Right atrium auricular region (tissue), 2 donors: ENCODE measurements at regions not wholly inside any gene's neighbourhood (a gene's known extent, or its start where the extent isn't known, plus 50 kb on each side); places are given as distances from the start of the nearest gene placed in this dataset.

Source experiments
- DNase-seq: peaks from one replicate; pipeline ENCODE4 v3.0.0-alpha.2; 2019; ENCODE audit warnings: low spot score
- H3K27ac ChIP-seq, 2 donors: fragments of 200-600 bp; sonication (generic); 1 replicate in 1 of 2; 2 replicates in 1 of 2; pipeline ENCODE4 v1.5.1; 2016 to 2019
- H3K27me3 ChIP-seq, 2 donors: fragments of 200-600 bp; sonication (generic); one replicate each; pipeline versions ENCODE4 v1.5.1 to v1.6.0; 2017 to 2019
- H3K36me3 ChIP-seq: fragments of 200-600 bp; sonication (generic); one replicate; pipeline ENCODE4 v1.5.1; 2016
- H3K4me1 ChIP-seq, 2 donors: fragments of 200-600 bp; sonication (generic); one replicate each; pipeline versions ENCODE4 v1.5.1 to v1.6.0; 2017 to 2019
- H3K4me3 ChIP-seq, 2 donors: fragments of 200-600 bp; sonication (generic); 1 replicate in 1 of 2; 2 replicates in 1 of 2; pipeline ENCODE4 v1.5.1; 2017 to 2019; ENCODE audit warnings: mild to moderate bottlenecking in 1 of 2, moderate library complexity in 1 of 2
- H3K9me3 ChIP-seq, 2 donors: fragments of 200-600 bp; sonication (generic); one replicate each; pipeline ENCODE4 v1.5.1; 2019
- CTCF ChIP-seq, 2 donors: fragments of 200-600 bp; sonication (generic); IDR thresholded peaks; one replicate each; pipeline ENCODE4 v1.5.1; 2019; ENCODE audit warnings: antibody characterized with exemption in 2 of 2

GRCh38 chr9:4921449-4921848 lies 63.6 kb upstream of the JAK2 start:
- Histone ChIP-seq H3K36me3 (no peaks in the 10 kb centered on the region), H3K27me3 (no peaks in the 10 kb centered on the region), H3K4me3 (no peak overlapping the region), H3K9me3 (no peaks in the 10 kb centered on the region), H3K27ac (no peak overlapping the region), H3K4me1 (peaks cover 0 to 9% of the 10 kb centered on the region in 2 donors)
- no peak for TF ChIP-seq CTCF (IDR thresholded peaks at IDR 0.05)
- no peak for DNase-seq

- DNase-seq = no peak
- Histone ChIP-seq H3K27ac (no peak overlapping the region), H3K4me3 (no peak overlapping the region), H3K27me3 (no peaks in the 10 kb centered on the region), H3K9me3 (no peaks in the 10 kb centered on the region), H3K36me3 (no peaks in the 10 kb centered on the region), H3K4me1 (peaks cover 0 to 12% of the 10 kb centered on the region in 2 donors)
- no peak for TF ChIP-seq CTCF (IDR thresholded peaks at IDR 0.05)
Observed at GRCh38 chr9:4922101-4922500, 63.0 kb upstream of the JAK2 start.

- Histone ChIP-seq H3K27ac (no peak overlapping the region), H3K36me3 (no peaks in the 10 kb centered on the region), H3K4me3 (no peak overlapping the region), H3K4me1 (peaks cover 0 to 13% of the 10 kb centered on the region in 2 donors), H3K27me3 (no peaks in the 10 kb centered on the region), H3K9me3 (no peaks in the 10 kb centered on the region)
- no peak for TF ChIP-seq CTCF (IDR thresholded peaks at IDR 0.05)
- DNase-seq = no peak
Observed at GRCh38 chr9:4922730-4923129, 62.3 kb upstream of the JAK2 start.

- no peak for DNase-seq
- Histone ChIP-seq H3K36me3 (no peaks in the 10 kb centered on the region), H3K4me1 (peaks cover 0 to 13% of the 10 kb centered on the region in 2 donors), H3K4me3 (no peak overlapping the region), H3K27me3 (no peaks in the 10 kb centered on the region), H3K9me3 (no peaks in the 10 kb centered on the region), H3K27ac (peak overlapping the region in 1 of 2 donors; percentile 27)
- TF ChIP-seq CTCF (IDR thresholded peaks at IDR 0.05) = no peak
Observed at GRCh38 chr9:4923141-4923540, 61.9 kb upstream of the JAK2 start.

- Histone ChIP-seq H3K4me3 (no peak overlapping the region), H3K27ac (peak overlapping the region in 1 of 2 donors; percentile 27), H3K36me3 (no peaks in the 10 kb centered on the region), H3K9me3 (no peaks in the 10 kb centered on the region), H3K27me3 (no peaks in the 10 kb centered on the region), H3K4me1 (peaks cover 0 to 13% of the 10 kb centered on the region in 2 donors)
- TF ChIP-seq CTCF (IDR thresholded peaks at IDR 0.05) = peak in 1 of 2 donors; percentile 45
- DNase-seq = no peak
Observed at GRCh38 chr9:4923580-4924544, 61.2 kb upstream of the JAK2 start.
